ENCODE measurements at regions not wholly inside any gene's neighbourhood (a gene's known extent, or its start where the extent isn't known, plus 50 kb on each side); places are given as distances from the start of the nearest gene placed in this dataset.

GRCh38 chr12:115129727-115130126 lies 445.8 kb upstream of the TBX3 start:
- Histone ChIP-seq H2BK15ac (ENCODE audit: low read length) (no peak overlapping the region), H3K23me2 (ENCODE audit: low read depth, low read length) (no peaks in the 10 kb centered on the region), H2AK5ac (ENCODE audit: low read depth, low read length) (no peak overlapping the region), H3K27me3 (replicated peaks in 1 of 4; ENCODE audit: control insufficient read depth in 3 of 4, extremely low read depth in 1 of 4, insufficient read depth in 3 of 4, low read length in 3 of 4) (no peaks in the 10 kb centered on the region), H3K9me3 (ENCODE audit: insufficient read depth in 2 of 2, low read depth in 1 of 2, low read length in 1 of 2) (no peaks in the 10 kb centered on the region), H4K20me1 (replicated peaks in 1 of 2; ENCODE audit: control insufficient read depth in 1 of 2, insufficient read depth in 2 of 2, low read length in 2 of 2) (no peaks in the 10 kb centered on the region), H4K8ac (ENCODE audit: extremely low read depth, insufficient read depth, low read length) (no peak overlapping the region), H3K79me2 (ENCODE audit: control insufficient read depth in 1 of 2, insufficient read depth in 2 of 2, low read length in 2 of 2) (no peaks in the 10 kb centered on the region), H4K91ac (replicated peaks; ENCODE audit: insufficient read length, low read length) (no peak overlapping the region), H3K9ac (replicated peaks in 1 of 4; ENCODE audit: extremely low read depth in 1 of 4, low read depth in 3 of 4, low read length in 3 of 4) (no peak overlapping the region), H3K14ac (ENCODE audit: insufficient read length) (no peak overlapping the region), H3K4me3 (ENCODE audit: extremely low read depth in 1 of 4, insufficient read depth in 2 of 4, low read depth in 3 of 4, low read length in 4 of 4) (no peak overlapping the region), H3K4ac (replicated peaks; ENCODE audit: insufficient read length, low read depth, low read length) (no peak overlapping the region), H2BK12ac (ENCODE audit: low read depth, low read length) (no peak overlapping the region), H2BK20ac (ENCODE audit: low read length) (no peak overlapping the region), H2BK120ac (replicated peaks; ENCODE audit: low read depth, low read length) (no peak overlapping the region), H2AFZ (ENCODE audit: low read length) (no peak overlapping the region), H3K56ac (replicated peaks; ENCODE audit: insufficient read length, low read depth, low read length) (no peak overlapping the region), H4K5ac (ENCODE audit: insufficient read length, low read depth, low read length) (no peak overlapping the region), H3K18ac (ENCODE audit: extremely low read depth, low read length) (no peak overlapping the region), H3K79me1 (ENCODE audit: low read depth, low read length) (no peaks in the 10 kb centered on the region), H3K36me3 (ENCODE audit: control insufficient read depth in 2 of 4, insufficient read depth in 4 of 4, low read length in 3 of 4) (no peaks in the 10 kb centered on the region), H3K23ac (ENCODE audit: insufficient read length) (no peak overlapping the region), H3K27ac (ENCODE audit: low read depth, low read length) (no peak overlapping the region), H2BK5ac (ENCODE audit: low read depth, low read length) (no peak overlapping the region), H3K4me1 (replicated peaks in 1 of 4; ENCODE audit: control insufficient read depth in 3 of 4, insufficient read depth in 4 of 4, low read length in 3 of 4) (no peaks in the 10 kb centered on the region), H3K4me2 (ENCODE audit: insufficient read depth in 1 of 2, low read depth in 2 of 2, low read length in 2 of 2) (no peak overlapping the region)
- CTCF ChIA-PET (ENCODE audit: partially characterized antibody), result no interaction called here
- no peak for FAIRE-seq
- POLR2A ChIA-PET (ENCODE audit: partially characterized antibody), result no interaction called here
- DNase-seq (ENCODE audit: low read depth in 1 of 2, low spot score in 2 of 2), result no peak
- WGBS, 2 experiments (ENCODE audit: extremely low coverage in 1 of 2, insufficient coverage in 1 of 2, insufficient read length in 1 of 2, insufficient replicate concordance in 2 of 2, low coverage in 1 of 2, low lambda C conversion rate in 2 of 2, missing lambda C conversion rate in 1 of 2), result 93% methylated on average over 1 of the region's 1 CpG; no CpG with 5 or more reads in 1 of the 2 experiments
- TF ChIP-seq JUND (IDR thresholded peaks at IDR 0.05; ENCODE audit: low read length) (no peak), PHF8 (conservative IDR thresholded peaks at IDR 0.05; ENCODE audit: low read depth, low read length) (no peak), POU5F1 (IDR thresholded peaks at IDR 0.05; ENCODE audit: low read depth, low read length) (no peak)

All from H1 (cell line).